ENCODE measurements at regions not wholly inside any gene's neighbourhood (a gene's known extent, or its start where the extent isn't known, plus 50 kb on each side); places are given as distances from the start of the nearest gene placed in this dataset.

GRCh38 chr18:75854808-75855207 lies 427.3 kb upstream of the SMIM21 start:
- Mint-ChIP-seq H3K27me3 (ENCODE audit: insufficient read depth) (no peaks in the 10 kb centered on the region), H3K4me1 (no peaks in the 10 kb centered on the region), H3K4me3 (no peak overlapping the region), H3K27ac (no peak overlapping the region), H3K9me3 (peaks cover 3% of the 10 kb centered on the region), H3K36me3 (ENCODE audit: low read depth) (no peaks in the 10 kb centered on the region)
- no peaks in the 10 kb centered on the region for H3K27me3 ChIP-seq (ENCODE audit: control insufficient read depth, insufficient read depth, low read length, poor library complexity, severe bottlenecking)
- H3K4me3 ChIP-seq (ENCODE audit: low read length): no peak overlapping the region
- no peak overlapping the region for H3K9ac ChIP-seq (ENCODE audit: extremely low read depth, low read length, poor library complexity, severe bottlenecking)
- H3K27ac ChIP-seq (ENCODE audit: low read depth, low read length): no peak overlapping the region
- no peaks in the 10 kb centered on the region for H3K9me3 ChIP-seq (ENCODE audit: control insufficient read depth, low read length)
- H3K36me3 ChIP-seq (ENCODE audit: control insufficient read depth, insufficient read depth, low read length): no peaks in the 10 kb centered on the region
- TF ChIP-seq CTCF (conservative IDR thresholded peaks at IDR 0.05): no peak
- H3K4me1 ChIP-seq (ENCODE audit: control insufficient read depth, insufficient read depth, low read length): no peaks in the 10 kb centered on the region
- 96 to 97% methylated on average over 9 to 10 of the region's 10 CpGs for WGBS, 2 experiments (ENCODE audit: insufficient coverage in 1 of 2, insufficient read length in 1 of 2)
- DNase-seq: no peak

GRCh38 chr18:75854174-75854573 lies 426.7 kb upstream of the SMIM21 start:
- Mint-ChIP-seq H3K27me3 (ENCODE audit: insufficient read depth) (no peaks in the 10 kb centered on the region), H3K4me1 (no peaks in the 10 kb centered on the region), H3K36me3 (ENCODE audit: low read depth) (no peaks in the 10 kb centered on the region), H3K9me3 (peaks cover 3% of the 10 kb centered on the region), H3K4me3 (no peak overlapping the region), H3K27ac (no peak overlapping the region)
- Histone ChIP-seq H3K9me3 (ENCODE audit: control insufficient read depth, low read length) (no peaks in the 10 kb centered on the region), H3K4me3 (ENCODE audit: low read length) (no peak overlapping the region), H3K9ac (ENCODE audit: extremely low read depth, low read length, poor library complexity, severe bottlenecking) (no peak overlapping the region), H3K36me3 (ENCODE audit: control insufficient read depth, insufficient read depth, low read length) (no peaks in the 10 kb centered on the region), H3K4me1 (ENCODE audit: control insufficient read depth, insufficient read depth, low read length) (no peaks in the 10 kb centered on the region), H3K27me3 (ENCODE audit: control insufficient read depth, insufficient read depth, low read length, poor library complexity, severe bottlenecking) (no peaks in the 10 kb centered on the region), H3K27ac (ENCODE audit: low read depth, low read length) (no peak overlapping the region)
- peak; percentile 80 for DNase-seq
- TF ChIP-seq CTCF (conservative IDR thresholded peaks at IDR 0.05): peak; percentile 81
- 82 to 86% methylated on average over 3 to 4 of the region's 4 CpGs for WGBS, 2 experiments (ENCODE audit: insufficient coverage in 1 of 2, insufficient read length in 1 of 2)

GRCh38 chr18:75846321-75846720 lies 418.8 kb upstream of the SMIM21 start:
- Histone ChIP-seq H3K9me3 (ENCODE audit: control insufficient read depth, low read length) (no peaks in the 10 kb centered on the region), H3K4me3 (ENCODE audit: low read length) (no peak overlapping the region), H3K9ac (ENCODE audit: extremely low read depth, low read length, poor library complexity, severe bottlenecking) (no peak overlapping the region), H3K27ac (ENCODE audit: low read depth, low read length) (no peak overlapping the region), H3K4me1 (ENCODE audit: control insufficient read depth, insufficient read depth, low read length) (no peaks in the 10 kb centered on the region), H3K27me3 (ENCODE audit: control insufficient read depth, insufficient read depth, low read length, poor library complexity, severe bottlenecking) (no peaks in the 10 kb centered on the region), H3K36me3 (ENCODE audit: control insufficient read depth, insufficient read depth, low read length) (no peaks in the 10 kb centered on the region)
- WGBS, 2 experiments (ENCODE audit: insufficient coverage in 1 of 2, insufficient read length in 1 of 2): 95% methylated on average over 3 of the region's 3 CpGs; no CpG with 5 or more reads in 1 of the 2 experiments
- no peak overlapping the region for H3K27ac Mint-ChIP-seq
- peaks cover 14% of the 10 kb centered on the region for H3K27me3 Mint-ChIP-seq (ENCODE audit: insufficient read depth)
- H3K4me3 Mint-ChIP-seq: peak overlapping the region; percentile 47
- no peaks in the 10 kb centered on the region for H3K4me1 Mint-ChIP-seq
- DNase-seq: peak; percentile 38
- H3K36me3 Mint-ChIP-seq (ENCODE audit: low read depth): no peaks in the 10 kb centered on the region
- no peak for TF ChIP-seq CTCF (conservative IDR thresholded peaks at IDR 0.05)
- peaks cover 6% of the 10 kb centered on the region for H3K9me3 Mint-ChIP-seq

All from endodermal cell (in vitro differentiated cells).